ENCODE measurements at regions not wholly inside any gene's neighbourhood (a gene's known extent, or its start where the extent isn't known, plus 50 kb on each side); places are given as distances from the start of the nearest gene placed in this dataset.

- TF ChIP-seq, protein P1, sequence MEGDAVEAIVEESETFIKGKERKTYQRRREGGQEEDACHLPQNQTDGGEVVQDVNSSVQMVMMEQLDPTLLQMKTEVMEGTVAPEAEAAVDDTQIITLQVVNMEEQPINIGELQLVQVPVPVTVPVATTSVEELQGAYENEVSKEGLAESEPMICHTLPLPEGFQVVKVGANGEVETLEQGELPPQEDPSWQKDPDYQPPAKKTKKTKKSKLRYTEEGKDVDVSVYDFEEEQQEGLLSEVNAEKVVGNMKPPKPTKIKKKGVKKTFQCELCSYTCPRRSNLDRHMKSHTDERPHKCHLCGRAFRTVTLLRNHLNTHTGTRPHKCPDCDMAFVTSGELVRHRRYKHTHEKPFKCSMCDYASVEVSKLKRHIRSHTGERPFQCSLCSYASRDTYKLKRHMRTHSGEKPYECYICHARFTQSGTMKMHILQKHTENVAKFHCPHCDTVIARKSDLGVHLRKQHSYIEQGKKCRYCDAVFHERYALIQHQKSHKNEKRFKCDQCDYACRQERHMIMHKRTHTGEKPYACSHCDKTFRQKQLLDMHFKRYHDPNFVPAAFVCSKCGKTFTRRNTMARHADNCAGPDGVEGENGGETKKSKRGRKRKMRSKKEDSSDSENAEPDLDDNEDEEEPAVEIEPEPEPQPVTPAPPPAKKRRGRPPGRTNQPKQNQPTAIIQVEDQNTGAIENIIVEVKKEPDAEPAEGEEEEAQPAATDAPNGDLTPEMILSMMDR (IDR thresholded peaks at IDR 0.05), result no peak
- ChIA-PET POLR2A (no interaction called here), CTCF (no interaction called here)
- Mint-ChIP-seq H3K4me1 (no peaks in the 10 kb centered on the region), H3K4me3 (no peak overlapping the region), H3K27ac (no peak overlapping the region), H3K36me3 (ENCODE audit: low read depth) (no peaks in the 10 kb centered on the region), H3K27me3 (no peaks in the 10 kb centered on the region), H3K9me3 (peaks cover 2% of the 10 kb centered on the region)
- no peak for ATAC-seq (ENCODE audit: low read depth)
- DNase-seq, result no peak
- intact Hi-C loops (cut with micrococcal nuclease), result no loop called here
These were observed 1096.4 kb upstream of the MAP3K7 start for GRCh38 chr6:91683240-91683639.

DNA sequence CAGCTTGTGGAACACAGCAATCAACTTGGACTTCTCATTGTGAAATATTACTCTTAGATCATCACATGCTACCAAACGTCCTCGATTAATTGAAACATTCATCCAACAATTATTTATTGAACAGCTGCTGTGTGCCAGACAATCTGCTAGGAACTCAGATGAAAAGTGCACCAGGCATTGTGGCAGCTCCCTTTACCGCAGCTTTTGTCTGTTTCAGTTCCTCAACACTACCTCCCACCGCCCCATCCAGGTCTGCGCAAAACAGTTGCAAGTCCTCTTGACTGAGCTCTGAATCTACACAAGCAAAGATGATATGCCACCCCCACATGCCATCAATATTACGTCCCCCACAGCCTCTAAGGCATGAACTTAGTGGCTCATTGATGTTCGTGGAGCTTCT, 1094.4 kb upstream of the MAP3K7 start:
- POLR2A ChIA-PET, result no interaction called here
- peaks cover 7% of the 10 kb centered on the region for H3K9me3 Mint-ChIP-seq

DNA sequence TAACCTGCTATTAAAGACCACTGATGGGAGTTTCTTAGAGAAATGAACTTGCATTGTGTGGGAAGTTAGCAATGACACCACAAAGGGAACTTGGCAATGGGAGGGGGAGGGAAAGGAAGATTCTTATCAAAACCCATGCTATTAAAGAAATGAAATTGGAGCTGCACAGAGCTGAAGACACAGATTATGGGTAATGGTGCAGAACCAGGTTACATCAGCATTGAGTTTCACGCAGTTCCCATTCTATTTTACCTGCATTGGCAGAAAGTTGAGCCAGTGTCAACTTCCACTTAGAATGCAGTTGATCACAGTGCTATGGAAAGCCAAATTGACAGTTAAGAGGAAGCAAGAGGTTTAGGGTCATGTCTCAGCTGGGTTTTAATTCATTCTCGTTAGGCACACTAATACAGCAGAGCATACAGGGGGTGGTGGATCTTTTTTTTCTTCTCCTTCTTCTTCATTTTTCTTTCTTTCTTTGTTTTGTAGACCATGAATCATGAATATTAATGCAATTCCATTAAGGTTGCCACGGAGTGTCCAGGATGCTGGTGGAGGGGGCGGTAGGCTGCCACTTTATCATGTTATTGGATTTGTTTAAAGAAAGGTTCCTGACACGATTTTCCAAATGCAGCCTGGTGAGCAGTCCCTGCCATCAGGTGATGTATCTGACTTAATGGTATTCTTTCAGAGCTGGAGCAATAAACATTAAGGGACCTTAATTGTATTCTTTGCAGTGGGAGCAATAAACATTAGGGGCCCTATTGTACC, 1092.0 kb upstream of the MAP3K7 start:
- no peak for DNase-seq
- POLR2A ChIA-PET, result no interaction called here

More for the DNA sequence above, 1094.4 kb upstream of the MAP3K7 start:
- intact Hi-C loops (cut with micrococcal nuclease), result no loop called here
- H3K4me3 Mint-ChIP-seq, result no peak overlapping the region
- CTCF ChIA-PET, result no interaction called here
- TF ChIP-seq, protein P1 (IDR thresholded peaks at IDR 0.05), result no peak
- H3K27me3 Mint-ChIP-seq, result no peaks in the 10 kb centered on the region
- no peak overlapping the region for H3K27ac Mint-ChIP-seq
- no peaks in the 10 kb centered on the region for H3K36me3 Mint-ChIP-seq (ENCODE audit: low read depth)
- DNase-seq, result no peak
- no peak for ATAC-seq (ENCODE audit: low read depth)
- H3K4me1 Mint-ChIP-seq, result no peaks in the 10 kb centered on the region

GRCh38 chr6:91672201-91672600, 1085.3 kb upstream of the MAP3K7 start:
- Mint-ChIP-seq H3K4me3 (no peak overlapping the region), H3K27me3 (no peaks in the 10 kb centered on the region), H3K9me3 (peaks cover 7% of the 10 kb centered on the region), H3K27ac (no peak overlapping the region), H3K36me3 (ENCODE audit: low read depth) (no peaks in the 10 kb centered on the region), H3K4me1 (no peaks in the 10 kb centered on the region)
- POLR2A ChIA-PET, result no interaction called here
- TF ChIP-seq, protein P1 (IDR thresholded peaks at IDR 0.05), result no peak
- CTCF ChIA-PET, result no interaction called here
- DNase-seq, result no peak
- intact Hi-C loops (cut with micrococcal nuclease), result no loop called here
- ATAC-seq (ENCODE audit: low read depth), result no peak

More for the DNA sequence above, 1092.0 kb upstream of the MAP3K7 start:
- H3K36me3 Mint-ChIP-seq (ENCODE audit: low read depth), result no peaks in the 10 kb centered on the region
- peaks cover 7% of the 10 kb centered on the region for H3K9me3 Mint-ChIP-seq
- TF ChIP-seq, protein P1 (IDR thresholded peaks at IDR 0.05), result no peak
- no peaks in the 10 kb centered on the region for H3K27me3 Mint-ChIP-seq
- no peak overlapping the region for H3K4me3 Mint-ChIP-seq
- intact Hi-C loops (cut with micrococcal nuclease), result no loop called here
- no peaks in the 10 kb centered on the region for H3K4me1 Mint-ChIP-seq
- H3K27ac Mint-ChIP-seq, result no peak overlapping the region
- CTCF ChIA-PET, result no interaction called here
- no peak for ATAC-seq (ENCODE audit: low read depth)

GRCh38 chr6:91669871-91670268, 1083.0 kb upstream of the MAP3K7 start:
- POLR2A ChIA-PET, result no interaction called here
- intact Hi-C loops (cut with micrococcal nuclease), result no loop called here
- Mint-ChIP-seq H3K27ac (no peak overlapping the region), H3K36me3 (ENCODE audit: low read depth) (no peaks in the 10 kb centered on the region), H3K4me1 (no peaks in the 10 kb centered on the region), H3K9me3 (peaks cover 2% of the 10 kb centered on the region), H3K4me3 (no peak overlapping the region), H3K27me3 (no peaks in the 10 kb centered on the region)
- ATAC-seq (ENCODE audit: low read depth) (no peak), DNase-seq (no peak)
- TF ChIP-seq, protein P1 (IDR thresholded peaks at IDR 0.05), result no peak
- CTCF ChIA-PET, result no interaction called here

Measured in activated B cell treated with CpG ODN at 0.5 μM for 24 hours (primary cell).